ENCODE measurements at regions not wholly inside any gene's neighbourhood (a gene's known extent, or its start where the extent isn't known, plus 50 kb on each side); places are given as distances from the start of the nearest gene placed in this dataset.
"Not testable (repeated sequence)": the region's sequence is repeated elsewhere in the genome, so short reads cannot be mapped to it uniquely, and the experiment has no call there.

- FAIRE-seq, result no peak
These were observed 127.1 kb upstream of the MTPN start for GRCh38 chr7:136104269-136104603.

- FAIRE-seq, result no peak
These were observed 126.5 kb upstream of the MTPN start for GRCh38 chr7:136103545-136104268.

GRCh38 chr7:136102881-136103280, 125.7 kb upstream of the MTPN start:
- FAIRE-seq, result no peak

- FAIRE-seq, result not testable (repeated sequence)
These were observed 115.6 kb upstream of the MTPN start for GRCh38 chr7:136092714-136093113.

GRCh38 chr7:136087881-136088280, 110.7 kb upstream of the MTPN start:
- FAIRE-seq, result no peak

GRCh38 chr7:136086712-136087111, 109.6 kb upstream of the MTPN start:
- no peak for FAIRE-seq

GRCh38 chr7:136079934-136080333, 102.8 kb upstream of the MTPN start:
- FAIRE-seq, result peak; percentile 76

GRCh38 chr7:136079478-136079892, 102.3 kb upstream of the MTPN start:
- FAIRE-seq, result no peak

- FAIRE-seq, result peak; percentile 65
These were observed 101.9 kb upstream of the MTPN start for GRCh38 chr7:136079066-136079465.

- FAIRE-seq, result no peak
These were observed 101.5 kb upstream of the MTPN start for GRCh38 chr7:136078630-136079029.

- no peak for FAIRE-seq
These were observed 99.8 kb upstream of the MTPN start for GRCh38 chr7:136076954-136077353.

GRCh38 chr7:136074843-136075242, 97.7 kb upstream of the MTPN start:
- FAIRE-seq, result no peak

GRCh38 chr7:136072447-136072846, 95.3 kb upstream of the MTPN start:
- FAIRE-seq, result no peak

- no peak for FAIRE-seq
These were observed 93.8 kb upstream of the MTPN start for GRCh38 chr7:136070736-136071505.

- FAIRE-seq, result no peak
These were observed 92.8 kb upstream of the MTPN start for GRCh38 chr7:136069840-136070529.

GRCh38 chr7:136067277-136067676, 90.1 kb upstream of the MTPN start:
- no peak for FAIRE-seq

- no peak for FAIRE-seq
These were observed 89.4 kb upstream of the MTPN start for GRCh38 chr7:136066304-136067143.

- FAIRE-seq, result no peak
These were observed 87.6 kb upstream of the MTPN start for GRCh38 chr7:136064627-136065237.

GRCh38 chr7:136064081-136064480, 86.9 kb upstream of the MTPN start:
- FAIRE-seq, result no peak

- no peak for FAIRE-seq
These were observed 86.1 kb upstream of the MTPN start for GRCh38 chr7:136063326-136063666.

GRCh38 chr7:136062625-136063325, 85.6 kb upstream of the MTPN start:
- no peak for FAIRE-seq

- FAIRE-seq, result no peak
These were observed 84.3 kb upstream of the MTPN start for GRCh38 chr7:136061433-136061832.

Data from A204.1 (cell line).